ENCODE measurements at regions not wholly inside any gene's neighbourhood (a gene's known extent, or its start where the extent isn't known, plus 50 kb on each side); places are given as distances from the start of the nearest gene placed in this dataset.

- Mint-ChIP-seq H3K36me3 (ENCODE audit: insufficient read depth, unreplicated experiment) (peaks cover 6% of the 10 kb centered on the region), H3K27ac (ENCODE audit: unreplicated experiment) (peak overlapping the region; percentile 1), H3K4me3 (ENCODE audit: low read depth, unreplicated experiment) (peak overlapping the region; percentile 13), H3K9me3 (ENCODE audit: low read depth, unreplicated experiment) (no peaks in the 10 kb centered on the region), H3K4me1 (ENCODE audit: low read depth, unreplicated experiment) (peaks cover 44% of the 10 kb centered on the region), H3K27me3 (ENCODE audit: unreplicated experiment) (no peaks in the 10 kb centered on the region)
- no peak for TF ChIP-seq CTCF (IDR thresholded peaks at IDR 0.05; ENCODE audit: unreplicated experiment)
- intact Hi-C loops (cut with micrococcal nuclease; ENCODE audit: unreplicated experiment): no loop called here
- no TSS peak for BruUV-seq (replicated peaks)
- CTCF ChIA-PET: no interaction called here
- no peak for DNase-seq
Measured at GRCh38 chr1:58905126-58905490, 121.3 kb upstream of the JUN start.

- Mint-ChIP-seq H3K27ac (ENCODE audit: unreplicated experiment) (peak overlapping the region; percentile 1), H3K36me3 (ENCODE audit: insufficient read depth, unreplicated experiment) (peaks cover 6% of the 10 kb centered on the region), H3K9me3 (ENCODE audit: low read depth, unreplicated experiment) (no peaks in the 10 kb centered on the region), H3K4me3 (ENCODE audit: low read depth, unreplicated experiment) (no peak overlapping the region), H3K4me1 (ENCODE audit: low read depth, unreplicated experiment) (peaks cover 44% of the 10 kb centered on the region), H3K27me3 (ENCODE audit: unreplicated experiment) (no peaks in the 10 kb centered on the region)
- DNase-seq: no peak
- intact Hi-C loops (cut with micrococcal nuclease; ENCODE audit: unreplicated experiment): no loop called here
- no peak for TF ChIP-seq CTCF (IDR thresholded peaks at IDR 0.05; ENCODE audit: unreplicated experiment)
- BruUV-seq (replicated peaks): no TSS peak
- CTCF ChIA-PET: no interaction called here
Measured at GRCh38 chr1:58905628-58906221, 121.9 kb upstream of the JUN start.

GRCh38 chr1:58907398-58907797 lies 123.6 kb upstream of the JUN start:
- TF ChIP-seq CTCF (IDR thresholded peaks at IDR 0.05; ENCODE audit: unreplicated experiment): no peak
- no peak overlapping the region for H3K4me3 Mint-ChIP-seq (ENCODE audit: low read depth, unreplicated experiment)
- peaks cover 6% of the 10 kb centered on the region for H3K36me3 Mint-ChIP-seq (ENCODE audit: insufficient read depth, unreplicated experiment)
- H3K27ac Mint-ChIP-seq (ENCODE audit: unreplicated experiment): no peak overlapping the region
- H3K9me3 Mint-ChIP-seq (ENCODE audit: low read depth, unreplicated experiment): no peaks in the 10 kb centered on the region
- H3K4me1 Mint-ChIP-seq (ENCODE audit: low read depth, unreplicated experiment): peaks cover 34% of the 10 kb centered on the region
- no peak for DNase-seq
- no peaks in the 10 kb centered on the region for H3K27me3 Mint-ChIP-seq (ENCODE audit: unreplicated experiment)
- CTCF ChIA-PET: no interaction called here
- no TSS peak for BruUV-seq (replicated peaks)
- intact Hi-C loops (cut with micrococcal nuclease; ENCODE audit: unreplicated experiment): no loop called here

- Mint-ChIP-seq H3K4me1 (ENCODE audit: low read depth, unreplicated experiment) (peaks cover 34% of the 10 kb centered on the region), H3K27ac (ENCODE audit: unreplicated experiment) (no peak overlapping the region), H3K27me3 (ENCODE audit: unreplicated experiment) (no peaks in the 10 kb centered on the region), H3K9me3 (ENCODE audit: low read depth, unreplicated experiment) (no peaks in the 10 kb centered on the region), H3K4me3 (ENCODE audit: low read depth, unreplicated experiment) (no peak overlapping the region), H3K36me3 (ENCODE audit: insufficient read depth, unreplicated experiment) (peaks cover 4% of the 10 kb centered on the region)
- no peak for TF ChIP-seq CTCF (IDR thresholded peaks at IDR 0.05; ENCODE audit: unreplicated experiment)
- CTCF ChIA-PET: interaction anchor here (0.7 kb wide), 3 partner anchors 13 to 223 kb away, joined by 3 to 6 read pairs (median 4); no protein-coding TSS in a partner anchor
- no peak for DNase-seq
- BruUV-seq (replicated peaks): no TSS peak
- intact Hi-C loops (cut with micrococcal nuclease; ENCODE audit: unreplicated experiment): no loop called here
Measured at GRCh38 chr1:58908561-58909560, 125.0 kb upstream of the JUN start.

Data from Calu3 (cell line).